Fibroblast of skin of left biceps (primary cell): ENCODE measurements at regions not wholly inside any gene's neighbourhood (a gene's known extent, or its start where the extent isn't known, plus 50 kb on each side); places are given as distances from the start of the nearest gene placed in this dataset.

Experiments
- DNase-seq, 2 experiments: peaks; one replicate each; pipeline ENCODE4 v3.0.0-alpha.2; 2013; ENCODE audit warnings: low read depth in 2 of 2

- DNase-seq: no peak
These were observed 51.9 kb downstream of the CEBPB start for GRCh38 chr20:50242548-50242862.

- DNase-seq: no peak
These were observed 52.4 kb downstream of the CEBPB start for GRCh38 chr20:50242863-50243609.

GRCh38 chr20:50243610-50244351 is 53.2 kb downstream of the CEBPB start:
- no peak for DNase-seq

GRCh38 chr20:50244352-50245149 is 53.9 kb downstream of the CEBPB start:
- no peak for DNase-seq

GRCh38 chr20:50245498-50246366 is 55.1 kb downstream of the CEBPB start:
- DNase-seq: no peak

GRCh38 chr20:50246367-50247195 is 56.0 kb downstream of the CEBPB start:
- DNase-seq: no peak

- DNase-seq: no peak
These were observed 56.8 kb downstream of the CEBPB start for GRCh38 chr20:50247196-50248094.

- no peak for DNase-seq
These were observed 57.5 kb downstream of the CEBPB start for GRCh38 chr20:50248104-50248641.

GRCh38 chr20:50249447-50250388 is 59.1 kb downstream of the CEBPB start:
- no peak for DNase-seq

GRCh38 chr20:50250679-50251382 is 60.2 kb downstream of the CEBPB start:
- no peak for DNase-seq

GRCh38 chr20:50251383-50251748 is 60.7 kb downstream of the CEBPB start:
- no peak for DNase-seq

- DNase-seq: peak; percentile 18 to 33
These were observed 61.4 kb downstream of the CEBPB start for GRCh38 chr20:50251992-50252511.

- DNase-seq: no peak
These were observed 62.1 kb downstream of the CEBPB start for GRCh38 chr20:50252701-50253100.

- no peak for DNase-seq
These were observed 62.5 kb downstream of the CEBPB start for GRCh38 chr20:50253101-50253500.

GRCh38 chr20:50254466-50255079 is 63.9 kb downstream of the CEBPB start:
- no peak for DNase-seq

- DNase-seq: no peak
These were observed 65.9 kb downstream of the CEBPB start for GRCh38 chr20:50256577-50256976.

- no peak for DNase-seq
These were observed 67.2 kb downstream of the CEBPB start for GRCh38 chr20:50257860-50258259.
